A549 (cell line): ENCODE measurements at regions not wholly inside any gene's neighbourhood (a gene's known extent, or its start where the extent isn't known, plus 50 kb on each side); places are given as distances from the start of the nearest gene placed in this dataset.

Experiments used
- CHD2 ChIP-seq: fragments of 150-350 bp; IDR thresholded peaks from 2 replicates; pipeline ENCODE4 v1.6.1; 2014; ENCODE audit warnings: low read length; ENCODE audit not compliant: partially characterized antibody
- CHD4 ChIP-seq: fragments of 200-600 bp; sonication (generic); IDR thresholded peaks from 2 replicates; pipeline ENCODE4 v1.6.1; 2016; ENCODE audit warnings: antibody characterized with exemption, mild to moderate bottlenecking, borderline replicate concordance
- JUN ChIP-seq, 2 experiments: fragments of >200 bp; sonication (Bioruptor Twin); formaldehyde crosslinking; IDR thresholded peaks; 2 replicates in 1 of 2; 3 replicates in 1 of 2; pipeline ENCODE4 v1.6.1; 2016 to 2017
- JUNB ChIP-seq: fragments of >200 bp; sonication (Bioruptor Twin); formaldehyde crosslinking; IDR thresholded peaks from 2 replicates; pipeline ENCODE4 v1.6.1; 2016
- MAX ChIP-seq: IDR thresholded peaks from 2 replicates; pipeline ENCODE4 v1.6.1; 2012
- MAZ ChIP-seq: fragments of 150-350 bp; IDR thresholded peaks from 2 replicates; pipeline ENCODE4 v1.6.1; 2014; ENCODE audit warnings: antibody characterized with exemption, low read depth, low read length, borderline replicate concordance
- NR3C1 ChIP-seq: fragments of >200 bp; sonication (Bioruptor Twin); formaldehyde crosslinking; IDR thresholded peaks from 3 replicates; pipeline ENCODE4 v1.6.1; 2017
- POLR2A ChIP-seq: IDR thresholded peaks from 2 replicates; pipeline ENCODE4 v1.6.1; 2012; ENCODE audit warnings: mild to moderate bottlenecking, low read length
- POLR2AphosphoS2 ChIP-seq: conservative IDR thresholded peaks from 2 replicates; pipeline ENCODE4 v1.6.1; 2012; ENCODE audit warnings: low read length, improper control_type of control experiment, inconsistent platforms
- RAD21 ChIP-seq, 2 experiments: fragments of >200 bp in 1 of 2; sonication (Bioruptor Twin) in 1 of 2; formaldehyde crosslinking in 1 of 2; IDR thresholded peaks in 1 of 2; conservative IDR thresholded peaks in 1 of 2; 2 replicates in 1 of 2; 3 replicates in 1 of 2; pipeline ENCODE4 v1.6.1; 2012 to 2018; ENCODE audit warnings: inconsistent platforms in 1 of 2
- RFX5 ChIP-seq: fragments of 450-650 bp; IDR thresholded peaks from 2 replicates; pipeline ENCODE4 v1.7.1; 2014; ENCODE audit warnings: antibody characterized with exemption, mild to moderate bottlenecking, moderate library complexity
- TP53 ChIP-seq: fragments of 250-450 bp; sonication (Bioruptor Pico); IDR thresholded peaks from 2 replicates; pipeline ENCODE4 v1.5.0; 2021; ENCODE audit warnings: mild to moderate bottlenecking, moderate library complexity
- TF ChIP-seq, protein P1 (sequence below): fragments of >200 bp; sonication (Bioruptor Twin); formaldehyde crosslinking; IDR thresholded peaks from 3 replicates; pipeline ENCODE4 v1.5.1; 2016
- TF ChIP-seq, protein P2 (sequence below): fragments of 200-600 bp; sonication (generic); IDR thresholded peaks from 2 replicates; pipeline ENCODE4 v1.6.1; 2016; ENCODE audit warnings: antibody characterized with exemption, mild to moderate bottlenecking, moderate library complexity

- TF ChIP-seq, protein P1, sequence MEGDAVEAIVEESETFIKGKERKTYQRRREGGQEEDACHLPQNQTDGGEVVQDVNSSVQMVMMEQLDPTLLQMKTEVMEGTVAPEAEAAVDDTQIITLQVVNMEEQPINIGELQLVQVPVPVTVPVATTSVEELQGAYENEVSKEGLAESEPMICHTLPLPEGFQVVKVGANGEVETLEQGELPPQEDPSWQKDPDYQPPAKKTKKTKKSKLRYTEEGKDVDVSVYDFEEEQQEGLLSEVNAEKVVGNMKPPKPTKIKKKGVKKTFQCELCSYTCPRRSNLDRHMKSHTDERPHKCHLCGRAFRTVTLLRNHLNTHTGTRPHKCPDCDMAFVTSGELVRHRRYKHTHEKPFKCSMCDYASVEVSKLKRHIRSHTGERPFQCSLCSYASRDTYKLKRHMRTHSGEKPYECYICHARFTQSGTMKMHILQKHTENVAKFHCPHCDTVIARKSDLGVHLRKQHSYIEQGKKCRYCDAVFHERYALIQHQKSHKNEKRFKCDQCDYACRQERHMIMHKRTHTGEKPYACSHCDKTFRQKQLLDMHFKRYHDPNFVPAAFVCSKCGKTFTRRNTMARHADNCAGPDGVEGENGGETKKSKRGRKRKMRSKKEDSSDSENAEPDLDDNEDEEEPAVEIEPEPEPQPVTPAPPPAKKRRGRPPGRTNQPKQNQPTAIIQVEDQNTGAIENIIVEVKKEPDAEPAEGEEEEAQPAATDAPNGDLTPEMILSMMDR: no peak
- TF ChIP-seq JUNB (no peak), CHD2 (no peak), RAD21 (conservative IDR thresholded peaks at IDR 0.05 in 1 of 2, IDR thresholded peaks at IDR 0.05 in 1 of 2) (no peak), NR3C1 (no peak), CHD4 (no peak), POLR2AphosphoS2 (no peak), MAZ (no peak), MAX (no peak), JUN (IDR thresholded peaks at IDR 0.05) (no peak), TP53 (no peak), POLR2A (no peak), RFX5 (no peak)
- TF ChIP-seq, protein P2, sequence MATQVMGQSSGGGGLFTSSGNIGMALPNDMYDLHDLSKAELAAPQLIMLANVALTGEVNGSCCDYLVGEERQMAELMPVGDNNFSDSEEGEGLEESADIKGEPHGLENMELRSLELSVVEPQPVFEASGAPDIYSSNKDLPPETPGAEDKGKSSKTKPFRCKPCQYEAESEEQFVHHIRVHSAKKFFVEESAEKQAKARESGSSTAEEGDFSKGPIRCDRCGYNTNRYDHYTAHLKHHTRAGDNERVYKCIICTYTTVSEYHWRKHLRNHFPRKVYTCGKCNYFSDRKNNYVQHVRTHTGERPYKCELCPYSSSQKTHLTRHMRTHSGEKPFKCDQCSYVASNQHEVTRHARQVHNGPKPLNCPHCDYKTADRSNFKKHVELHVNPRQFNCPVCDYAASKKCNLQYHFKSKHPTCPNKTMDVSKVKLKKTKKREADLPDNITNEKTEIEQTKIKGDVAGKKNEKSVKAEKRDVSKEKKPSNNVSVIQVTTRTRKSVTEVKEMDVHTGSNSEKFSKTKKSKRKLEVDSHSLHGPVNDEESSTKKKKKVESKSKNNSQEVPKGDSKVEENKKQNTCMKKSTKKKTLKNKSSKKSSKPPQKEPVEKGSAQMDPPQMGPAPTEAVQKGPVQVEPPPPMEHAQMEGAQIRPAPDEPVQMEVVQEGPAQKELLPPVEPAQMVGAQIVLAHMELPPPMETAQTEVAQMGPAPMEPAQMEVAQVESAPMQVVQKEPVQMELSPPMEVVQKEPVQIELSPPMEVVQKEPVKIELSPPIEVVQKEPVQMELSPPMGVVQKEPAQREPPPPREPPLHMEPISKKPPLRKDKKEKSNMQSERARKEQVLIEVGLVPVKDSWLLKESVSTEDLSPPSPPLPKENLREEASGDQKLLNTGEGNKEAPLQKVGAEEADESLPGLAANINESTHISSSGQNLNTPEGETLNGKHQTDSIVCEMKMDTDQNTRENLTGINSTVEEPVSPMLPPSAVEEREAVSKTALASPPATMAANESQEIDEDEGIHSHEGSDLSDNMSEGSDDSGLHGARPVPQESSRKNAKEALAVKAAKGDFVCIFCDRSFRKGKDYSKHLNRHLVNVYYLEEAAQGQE: no peak
Observed at GRCh38 chr16:72261127-72261526, 89.2 kb upstream of the PMFBP1 start.
